T-cell (primary cell): ENCODE measurements at regions not wholly inside any gene's neighbourhood (a gene's known extent, or its start where the extent isn't known, plus 50 kb on each side); places are given as distances from the start of the nearest gene placed in this dataset.
A peak's percentile ranks its signal among the peaks of the same experiment; 100 is the strongest.
"Not testable (repeated sequence)": the region's sequence is repeated elsewhere in the genome, so short reads cannot be mapped to it uniquely, and the experiment has no call there.

Experiments used
- ATAC-seq, 4 experiments: fragments of 200-7000 bp in 3 of 4; fragments of 150-1000 bp in 1 of 4; cut with Tn5 transposase; replicated peaks in 1 of 4; 1 replicate in 3 of 4; 2 replicates in 1 of 4; pipeline ENCODE4 v1.10.0; 2021; ENCODE audit warnings: moderate library complexity in 3 of 4, mild to moderate bottlenecking in 2 of 4, moderate number of reproducible peaks in 1 of 4
- CTCF ChIA-PET, 2 donors: fragments of 300-600 bp; sonication (Branson Sonifier 250); formaldehyde crosslinking; loops; one replicate each; lab custom pipeline; 2022; ENCODE audit warnings: antibody characterized with exemption in 2 of 2; lab: Charles Lee
- POLR2A ChIA-PET, 2 donors: fragments of 300-600 bp; sonication (Branson Sonifier 250); formaldehyde crosslinking; loops; one replicate each; lab custom pipeline; 2022; ENCODE audit warnings: antibody characterized with exemption in 2 of 2; lab: Charles Lee
- DNase-seq, 35 experiments: peaks; one replicate each; pipeline versions ENCODE4 v3.0.0 to v3.0.0-alpha.2; 2013 to 2023
- H3K27ac ChIP-seq: one replicate; pipeline ENCODE4 v1.5.1; 2013; ENCODE audit warnings: low read length
- H3K27me3 ChIP-seq, 2 experiments: replicated peaks in 1 of 2; 1 replicate in 1 of 2; 2 replicates in 1 of 2; pipeline versions ENCODE4 v1.6.1 to v1.7.0; 2013; ENCODE audit warnings: low read length in 1 of 2, mixed read lengths in 1 of 2; ENCODE audit not compliant: control insufficient read depth in 2 of 2, insufficient read depth in 2 of 2; ENCODE audit errors: extremely low read depth in 1 of 2
- H3K36me3 ChIP-seq, 2 donors: 1 replicate in 1 of 2; 2 replicates in 1 of 2; pipeline versions ENCODE4 v1.6.1 to v1.7.0; 2013; ENCODE audit warnings: low read length in 1 of 2; ENCODE audit not compliant: control insufficient read depth in 2 of 2, insufficient read depth in 1 of 2; ENCODE audit errors: extremely low read depth in 1 of 2
- H3K4me1 ChIP-seq, 2 experiments: 1 replicate in 1 of 2; 2 replicates in 1 of 2; pipeline versions ENCODE4 v1.6.1 to v1.7.0; 2013; ENCODE audit warnings: low read length in 2 of 2, mixed read lengths in 1 of 2; ENCODE audit not compliant: insufficient read depth in 2 of 2, control insufficient read depth in 1 of 2; ENCODE audit errors: extremely low read depth in 1 of 2
- H3K4me3 ChIP-seq, 2 donors: 1 replicate in 1 of 2; 2 replicates in 1 of 2; pipeline versions ENCODE4 v1.5.1 to v1.7.0; 2013; ENCODE audit warnings: mild to moderate bottlenecking in 2 of 2, low read length in 1 of 2, moderate library complexity in 1 of 2; ENCODE audit not compliant: control insufficient read depth in 1 of 2; ENCODE audit errors: extremely low read depth in 1 of 2
- H3K9me3 ChIP-seq: 2 replicates; pipeline ENCODE4 v1.7.0; 2013
- H3K27ac Mint-ChIP-seq, 2 donors: one replicate each; pipeline ENCODE4 v1.8.0; 2020 to 2021; ENCODE audit warnings: mild to moderate bottlenecking in 2 of 2, mixed read lengths in 2 of 2
- H3K27me3 Mint-ChIP-seq, 2 donors: one replicate each; pipeline ENCODE4 v1.8.0; 2021 to 2022; ENCODE audit warnings: mixed read lengths in 2 of 2
- H3K36me3 Mint-ChIP-seq: one replicate; pipeline ENCODE4 v1.8.0; 2021; ENCODE audit warnings: mixed read lengths
- H3K4me1 Mint-ChIP-seq, 3 donors: one replicate each; pipeline ENCODE4 v1.8.0; 2020 to 2022; ENCODE audit warnings: mixed read lengths in 3 of 3, mild to moderate bottlenecking in 1 of 3
- H3K4me3 Mint-ChIP-seq, 3 donors: one replicate each; pipeline ENCODE4 v1.8.0; 2020 to 2022; ENCODE audit warnings: mild to moderate bottlenecking in 3 of 3, mixed read lengths in 3 of 3, moderate library complexity in 3 of 3
- H3K9me3 Mint-ChIP-seq, 3 donors: one replicate each; pipeline ENCODE4 v1.8.0; 2020 to 2022; ENCODE audit warnings: mixed read lengths in 3 of 3
- WGBS: methylation state at CpG from one replicate; pipeline ENCODE4 v1.1.5; 2013; ENCODE audit warnings: missing lambda C conversion rate; ENCODE audit not compliant: insufficient coverage; 5-methylcytosine and 5-hydroxymethylcytosine counted together

- H3K27ac Mint-ChIP-seq, result no peak overlapping the region
- H3K27me3 Mint-ChIP-seq, result peaks cover 19 to 27% of the 10 kb centered on the region in 2 donors
- Histone ChIP-seq H3K4me1 (peaks cover 0 to 16% of the 10 kb centered on the region in 2 experiments), H3K36me3 (no peaks in the 10 kb centered on the region), H3K9me3 (no peaks in the 10 kb centered on the region), H3K4me3 (no peak overlapping the region), H3K27ac (no peak overlapping the region), H3K27me3 (peaks cover 6 to 26% of the 10 kb centered on the region in 2 experiments)
- peak in 3 of 35 experiments; percentile 3 to 8 (median 5) for DNase-seq
- H3K4me1 Mint-ChIP-seq, result peaks cover 12 to 18% (median 15%) of the 10 kb centered on the region in 3 donors
- ChIA-PET POLR2A (interaction anchor here in 1 of 2 donors (0.7 kb wide), 1 partner anchor 250 kb away, joined by 12 read pairs; no protein-coding TSS in a partner anchor), CTCF (interaction anchor here (0.6 to 3.3 kb wide), 18 partner anchors 20 to 413 kb away, joined by 3 to 67 read pairs (median 5); no protein-coding TSS in a partner anchor)
- 52% methylated on average over 11 of the region's 18 CpGs for WGBS
- H3K4me3 Mint-ChIP-seq, result peak overlapping the region in 1 of 3 donors; percentile 77
- H3K36me3 Mint-ChIP-seq, result no peaks in the 10 kb centered on the region
- H3K9me3 Mint-ChIP-seq, result no peaks in the 10 kb centered on the region
- ATAC-seq, result no peak
Observed at GRCh38 chr17:21512307-21513011, 136.3 kb downstream of the KCNJ12 start.

- H3K27ac ChIP-seq, result no peak overlapping the region
- peak; percentile 34 to 87 (median 64) for DNase-seq
- ChIA-PET POLR2A (interaction anchor here (0.6 kb wide), 2 partner anchors 54 to 432 kb away, joined by 3 to 4 read pairs; no protein-coding TSS in a partner anchor), CTCF (interaction anchor here (0.6 to 3.3 kb wide), 17 partner anchors 20 to 951 kb away, joined by 3 to 67 read pairs (median 5); no protein-coding TSS in a partner anchor)
- no peaks in the 10 kb centered on the region for H3K9me3 ChIP-seq
- WGBS, result 3% methylated on average over 14 of the region's 24 CpGs
- no peaks in the 10 kb centered on the region for H3K36me3 Mint-ChIP-seq
- peak; percentile 52 to 74 (median 71) for ATAC-seq
- peaks cover 23 to 29% of the 10 kb centered on the region in 2 donors for H3K27me3 Mint-ChIP-seq
- no peak overlapping the region for H3K4me3 Mint-ChIP-seq
- no peak overlapping the region for H3K27ac Mint-ChIP-seq
- peaks cover 12 to 18% (median 15%) of the 10 kb centered on the region in 3 donors for H3K4me1 Mint-ChIP-seq
- peaks cover 6 to 26% of the 10 kb centered on the region in 2 experiments for H3K27me3 ChIP-seq
- H3K36me3 ChIP-seq, result no peaks in the 10 kb centered on the region
- H3K4me1 ChIP-seq, result peaks cover 0 to 16% of the 10 kb centered on the region in 2 experiments
- H3K9me3 Mint-ChIP-seq, result no peaks in the 10 kb centered on the region
- H3K4me3 ChIP-seq, result no peak overlapping the region
Observed at GRCh38 chr17:21513012-21513570, 136.9 kb downstream of the KCNJ12 start.

DNA sequence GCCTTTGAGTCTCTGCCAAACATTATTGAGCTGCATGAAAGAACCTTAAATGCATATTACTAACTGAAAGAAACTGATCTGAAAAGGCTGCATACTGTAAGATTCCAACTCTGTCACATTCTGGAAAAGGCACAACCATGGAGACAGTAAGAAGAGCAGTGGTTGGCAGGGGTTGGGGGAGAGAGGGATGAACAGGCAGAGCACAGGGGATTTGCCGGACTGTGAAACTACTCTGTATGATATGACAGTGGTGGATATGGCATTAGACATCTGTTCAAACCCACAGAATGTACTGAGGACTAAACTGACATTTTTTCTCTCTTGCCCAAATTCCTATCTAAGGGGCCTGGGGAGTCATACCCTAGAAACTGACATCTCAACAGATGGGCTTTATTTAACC, 138.4 kb downstream of the KCNJ12 start:
- H3K4me3 ChIP-seq, H3K36me3 ChIP-seq, H3K27ac Mint-ChIP-seq, H3K9me3 ChIP-seq, H3K4me3 Mint-ChIP-seq, H3K27ac ChIP-seq, H3K36me3 Mint-ChIP-seq, DNase-seq, ATAC-seq, H3K9me3 Mint-ChIP-seq, POLR2A ChIA-PET: not testable (repeated sequence)
- CTCF ChIA-PET, result interaction anchor here in 1 of 2 donors (2.1 kb wide), 1 partner anchor 58 kb away, joined by 23 read pairs; no protein-coding TSS in a partner anchor
- Histone ChIP-seq H3K4me1 (peaks cover 0 to 16% of the 10 kb centered on the region in 2 experiments), H3K27me3 (peaks cover 8 to 28% of the 10 kb centered on the region in 2 experiments)
- peaks cover 21 to 22% of the 10 kb centered on the region in 2 donors for H3K27me3 Mint-ChIP-seq
- H3K4me1 Mint-ChIP-seq, result peaks cover 12 to 18% (median 15%) of the 10 kb centered on the region in 3 donors
- WGBS, result no CpG with 5 or more reads among the region's 1 CpG

- H3K27ac ChIP-seq, result no peak overlapping the region
Observed at GRCh38 chr17:21517538-21518293, 141.6 kb downstream of the KCNJ12 start.

DNA sequence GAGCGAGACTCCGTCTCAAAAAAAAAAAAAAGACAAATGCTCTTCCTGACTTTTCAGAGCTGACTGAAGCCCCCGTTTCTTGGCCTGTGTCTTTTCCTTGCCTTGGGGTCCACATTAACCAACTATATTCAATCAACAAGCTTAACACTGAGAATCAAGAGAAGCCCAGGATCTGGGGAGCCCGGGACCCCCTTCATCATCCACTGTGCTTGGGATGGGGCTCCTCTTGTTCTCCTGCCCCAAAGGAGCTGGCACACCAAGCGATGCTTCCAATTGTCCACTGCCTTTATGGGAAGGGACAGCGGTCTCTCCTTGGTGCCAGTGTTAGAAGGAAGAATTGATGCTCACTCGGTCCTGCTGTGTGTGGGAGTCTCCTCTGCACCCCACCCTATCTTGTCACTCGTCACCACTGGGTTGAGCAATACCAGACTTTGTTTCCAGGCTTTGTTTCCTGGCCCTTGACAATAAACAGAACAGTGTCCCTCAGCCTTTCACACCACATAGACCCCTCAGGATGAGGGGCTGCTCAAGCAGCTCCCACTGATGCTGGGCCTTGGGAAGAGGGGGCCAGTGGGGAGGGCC, 146.7 kb downstream of the KCNJ12 start:
- ChIA-PET POLR2A (no interaction called here), CTCF (no interaction called here)
- Mint-ChIP-seq H3K4me3 (no peak overlapping the region), H3K4me1 (no peaks in the 10 kb centered on the region), H3K27me3 (peaks cover 12 to 21% of the 10 kb centered on the region in 2 donors), H3K36me3 (no peaks in the 10 kb centered on the region), H3K9me3 (no peaks in the 10 kb centered on the region), H3K27ac (no peak overlapping the region)
- Histone ChIP-seq H3K9me3 (no peaks in the 10 kb centered on the region), H3K27me3 (peaks cover 4 to 11% of the 10 kb centered on the region in 2 experiments), H3K4me1 (no peaks in the 10 kb centered on the region), H3K36me3 (no peaks in the 10 kb centered on the region), H3K4me3 (no peak overlapping the region), H3K27ac (no peak overlapping the region)
- ATAC-seq, result no peak
- DNase-seq, result no peak
- WGBS, result 80% methylated on average over 4 of the region's 8 CpGs

More at GRCh38 chr17:21517538-21518293, 141.6 kb downstream of the KCNJ12 start:
- no peaks in the 10 kb centered on the region for H3K9me3 Mint-ChIP-seq
- H3K4me1 ChIP-seq, result peaks cover 0 to 3% of the 10 kb centered on the region in 2 experiments
- ChIA-PET CTCF (no interaction called here), POLR2A (no interaction called here)
- no peak for ATAC-seq
- no peak overlapping the region for H3K27ac Mint-ChIP-seq
- DNase-seq, result no peak
- peaks cover 0 to 2% (median 0%) of the 10 kb centered on the region in 3 donors for H3K4me1 Mint-ChIP-seq
- no peaks in the 10 kb centered on the region for H3K9me3 ChIP-seq
- 63% methylated on average over 6 of the region's 9 CpGs for WGBS
- no peaks in the 10 kb centered on the region for H3K36me3 Mint-ChIP-seq
- no peak overlapping the region for H3K4me3 Mint-ChIP-seq
- H3K36me3 ChIP-seq, result no peaks in the 10 kb centered on the region
- H3K27me3 Mint-ChIP-seq, result peaks cover 18 to 20% of the 10 kb centered on the region in 2 donors
- peaks cover 2 to 17% of the 10 kb centered on the region in 2 experiments for H3K27me3 ChIP-seq
- no peak overlapping the region for H3K4me3 ChIP-seq
